ENCODE measurements at regions not wholly inside any gene's neighbourhood (a gene's known extent, or its start where the extent isn't known, plus 50 kb on each side); places are given as distances from the start of the nearest gene placed in this dataset.

DNA sequence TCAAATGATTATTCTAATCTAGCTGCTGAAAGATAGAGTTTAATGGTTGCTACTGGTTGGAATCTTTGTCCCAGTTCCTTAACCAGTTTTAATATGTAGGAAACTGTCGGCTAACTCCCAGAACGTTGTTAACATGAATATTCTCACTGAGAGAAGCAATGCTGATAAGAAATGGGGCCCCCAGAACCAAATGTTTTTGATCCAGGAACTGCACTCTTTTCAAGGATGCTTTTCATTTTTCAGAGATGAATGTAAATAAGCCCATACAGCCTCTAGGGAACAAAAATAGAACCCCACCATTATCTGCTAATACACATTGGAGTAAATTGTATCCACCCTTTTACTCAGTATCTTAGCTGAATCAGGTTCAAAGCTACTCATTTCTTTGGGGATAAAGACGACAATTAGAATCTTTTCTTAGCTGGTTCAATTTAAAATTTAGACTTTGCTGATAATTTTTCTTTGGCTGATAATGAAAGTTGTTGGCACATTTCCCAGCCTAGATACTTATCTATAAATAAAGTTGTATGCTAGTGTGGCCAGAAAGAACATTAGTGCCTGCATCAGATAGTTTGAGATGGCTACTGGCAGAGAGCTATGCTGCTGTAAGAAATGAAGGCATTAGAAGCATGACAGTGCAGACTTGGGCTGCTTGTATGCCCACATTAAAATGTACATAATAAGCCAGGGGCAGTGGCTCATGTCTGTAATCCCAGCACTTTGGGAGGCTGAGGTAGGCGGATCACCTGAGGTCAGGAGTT is 323.3 kb upstream of the PDGFD start:
- Histone ChIP-seq H3K4me2 (ENCODE audit: insufficient read depth, low read length) (no peak overlapping the region), H3K4me1 (replicated peaks in 1 of 2; ENCODE audit: control insufficient read depth in 2 of 2, insufficient read depth in 2 of 2, low read length in 2 of 2) (no peaks in the 10 kb centered on the region), H3K9me3 (replicated peaks; ENCODE audit: control insufficient read depth, insufficient read depth, low read depth, low read length) (no peaks in the 10 kb centered on the region), H3K9me1 (ENCODE audit: control insufficient read depth, insufficient read depth, low read length) (no peaks in the 10 kb centered on the region), H3K27me3 (ENCODE audit: control insufficient read depth in 2 of 2, insufficient read depth in 2 of 2, low read length in 2 of 2) (no peaks in the 10 kb centered on the region), H3K4me3 (no peak overlapping the region), H2AFZ (ENCODE audit: low read depth, low read length) (no peak overlapping the region), H3K27ac (ENCODE audit: extremely low read depth, low read depth, low read length) (no peak overlapping the region), H3K36me3 (ENCODE audit: control insufficient read depth, insufficient read depth, low read length) (no peaks in the 10 kb centered on the region), H3K79me2 (ENCODE audit: control insufficient read depth, insufficient read depth, low read length) (no peaks in the 10 kb centered on the region), H3K9ac (ENCODE audit: insufficient read depth in 1 of 2, low read depth in 2 of 2, low read length in 2 of 2) (no peak overlapping the region), H4K20me1 (replicated peaks; ENCODE audit: control insufficient read depth, insufficient read depth, low read length) (no peaks in the 10 kb centered on the region)
- in situ Hi-C loops (cut with MboI) (no loop called here), intact Hi-C loops (cut with micrococcal nuclease) (no loop called here)
- no peak for FAIRE-seq
- CTCF ChIA-PET (ENCODE audit: low intra/inter-chr PET ratio) = no interaction called here
- 1% methylated on average over 4 of the region's 4 CpGs for WGBS (ENCODE audit: insufficient coverage, low coverage, missing lambda C conversion rate)
- TF ChIP-seq ZFP30 (CRISPR knock-in tag; IDR thresholded peaks at IDR 0.05; ENCODE audit: borderline replicate concordance) (no peak), HNRNPLL (IDR thresholded peaks at IDR 0.05; ENCODE audit: low read depth, low read length, poor library complexity, severe bottlenecking) (no peak)
- no peak for DNase-seq (ENCODE audit: extremely low read depth in 1 of 4, low spot score in 3 of 4)
- POLR2A ChIA-PET = no interaction called here
- no TSS peak for BruUV-seq (replicated peaks)
- no peak for ATAC-seq

DNA sequence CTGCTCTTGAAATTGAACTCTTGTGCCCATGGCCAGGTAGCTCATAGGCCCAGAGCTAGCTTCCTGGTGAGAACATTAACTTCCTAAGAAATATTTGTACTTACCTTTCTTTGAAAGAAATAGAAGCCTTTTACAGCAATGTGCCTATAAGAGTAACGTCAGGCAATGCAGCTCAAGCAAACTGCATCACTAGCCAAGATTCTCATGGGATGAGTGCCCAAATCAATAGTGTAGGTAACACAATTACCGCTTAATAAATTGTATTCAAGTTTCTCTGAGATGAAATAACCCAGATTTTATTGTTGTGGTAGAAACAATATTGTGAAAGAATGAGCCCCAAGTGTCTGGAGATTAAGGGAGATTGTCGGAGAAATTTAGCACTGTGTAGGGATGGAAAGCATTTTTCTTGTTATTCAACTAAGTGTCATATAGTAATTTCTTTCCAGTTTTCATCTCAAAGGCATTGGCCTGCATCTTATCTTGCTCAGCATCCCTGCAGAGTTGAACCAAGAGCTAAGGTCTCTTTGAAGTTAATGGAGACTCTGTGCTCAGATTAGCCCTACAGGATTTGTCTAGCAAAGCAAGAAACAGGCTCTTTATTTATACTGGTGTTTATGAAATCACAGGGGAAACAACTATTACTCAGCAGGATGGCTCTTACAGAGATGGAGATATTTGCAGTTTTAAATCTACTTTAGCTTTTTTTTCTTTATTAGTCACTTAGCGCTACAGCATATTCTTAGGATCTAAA is 321.0 kb upstream of the PDGFD start:
- TF ChIP-seq NFRKB (IDR thresholded peaks at IDR 0.05; ENCODE audit: low read depth) (no peak), ZBTB43 (CRISPR knock-in tag; IDR thresholded peaks at IDR 0.05) (no peak)
- TF ChIP-seq, protein P1, sequence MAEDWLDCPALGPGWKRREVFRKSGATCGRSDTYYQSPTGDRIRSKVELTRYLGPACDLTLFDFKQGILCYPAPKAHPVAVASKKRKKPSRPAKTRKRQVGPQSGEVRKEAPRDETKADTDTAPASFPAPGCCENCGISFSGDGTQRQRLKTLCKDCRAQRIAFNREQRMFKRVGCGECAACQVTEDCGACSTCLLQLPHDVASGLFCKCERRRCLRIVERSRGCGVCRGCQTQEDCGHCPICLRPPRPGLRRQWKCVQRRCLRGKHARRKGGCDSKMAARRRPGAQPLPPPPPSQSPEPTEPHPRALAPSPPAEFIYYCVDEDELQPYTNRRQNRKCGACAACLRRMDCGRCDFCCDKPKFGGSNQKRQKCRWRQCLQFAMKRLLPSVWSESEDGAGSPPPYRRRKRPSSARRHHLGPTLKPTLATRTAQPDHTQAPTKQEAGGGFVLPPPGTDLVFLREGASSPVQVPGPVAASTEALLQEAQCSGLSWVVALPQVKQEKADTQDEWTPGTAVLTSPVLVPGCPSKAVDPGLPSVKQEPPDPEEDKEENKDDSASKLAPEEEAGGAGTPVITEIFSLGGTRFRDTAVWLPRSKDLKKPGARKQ (CRISPR knock-in tag; IDR thresholded peaks at IDR 0.05) = no peak
- TF ChIP-seq, protein P2, sequence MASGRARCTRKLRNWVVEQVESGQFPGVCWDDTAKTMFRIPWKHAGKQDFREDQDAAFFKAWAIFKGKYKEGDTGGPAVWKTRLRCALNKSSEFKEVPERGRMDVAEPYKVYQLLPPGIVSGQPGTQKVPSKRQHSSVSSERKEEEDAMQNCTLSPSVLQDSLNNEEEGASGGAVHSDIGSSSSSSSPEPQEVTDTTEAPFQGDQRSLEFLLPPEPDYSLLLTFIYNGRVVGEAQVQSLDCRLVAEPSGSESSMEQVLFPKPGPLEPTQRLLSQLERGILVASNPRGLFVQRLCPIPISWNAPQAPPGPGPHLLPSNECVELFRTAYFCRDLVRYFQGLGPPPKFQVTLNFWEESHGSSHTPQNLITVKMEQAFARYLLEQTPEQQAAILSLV (tag; IDR thresholded peaks at IDR 0.05) = no peak
- POLR2A ChIA-PET = no interaction called here
- Histone ChIP-seq H3K27me3 (ENCODE audit: control insufficient read depth in 2 of 2, insufficient read depth in 2 of 2, low read length in 2 of 2) (no peaks in the 10 kb centered on the region), H3K9ac (ENCODE audit: insufficient read depth in 1 of 2, low read depth in 2 of 2, low read length in 2 of 2) (no peak overlapping the region), H3K9me1 (ENCODE audit: control insufficient read depth, insufficient read depth, low read length) (no peaks in the 10 kb centered on the region), H4K20me1 (replicated peaks; ENCODE audit: control insufficient read depth, insufficient read depth, low read length) (no peaks in the 10 kb centered on the region), H3K4me1 (replicated peaks in 1 of 2; ENCODE audit: control insufficient read depth in 2 of 2, insufficient read depth in 2 of 2, low read length in 2 of 2) (no peaks in the 10 kb centered on the region), H3K27ac (ENCODE audit: extremely low read depth, low read depth, low read length) (no peak overlapping the region), H3K79me2 (ENCODE audit: control insufficient read depth, insufficient read depth, low read length) (no peaks in the 10 kb centered on the region), H3K4me2 (ENCODE audit: insufficient read depth, low read length) (no peak overlapping the region), H3K4me3 (no peak overlapping the region), H3K36me3 (ENCODE audit: control insufficient read depth, insufficient read depth, low read length) (no peaks in the 10 kb centered on the region), H2AFZ (ENCODE audit: low read depth, low read length) (no peak overlapping the region), H3K9me3 (replicated peaks; ENCODE audit: control insufficient read depth, insufficient read depth, low read depth, low read length) (no peaks in the 10 kb centered on the region)
- BruUV-seq (replicated peaks) = no TSS peak
- no peak for ATAC-seq
- intact Hi-C loops (cut with micrococcal nuclease) (no loop called here), in situ Hi-C loops (cut with MboI) (no loop called here)
- CTCF ChIA-PET (ENCODE audit: low intra/inter-chr PET ratio) = no interaction called here
- no peak for DNase-seq (ENCODE audit: extremely low read depth in 1 of 4, low spot score in 3 of 4)
- FAIRE-seq = no peak
- 5% methylated on average over 4 of the region's 4 CpGs for WGBS (ENCODE audit: insufficient coverage, low coverage, missing lambda C conversion rate)

Data from K562 (cell line).